Natural killer cell (primary cell): ENCODE measurements at regions not wholly inside any gene's neighbourhood (a gene's known extent, or its start where the extent isn't known, plus 50 kb on each side); places are given as distances from the start of the nearest gene placed in this dataset.

Source experiments
- ATAC-seq, 3 donors: fragments of 150-1000 bp in 2 of 3; fragments of 200-7000 bp in 1 of 3; cut with Tn5 transposase; 1 replicate in 1 of 3; 2 replicates in 2 of 3; pipeline ENCODE4 v1.10.0; 2021; ENCODE audit warnings: mild to moderate bottlenecking in 2 of 3, moderate library complexity in 2 of 3
- DNase-seq, 2 donors: peaks; one replicate each; pipeline versions ENCODE4 v3.0.0 to v3.0.0-alpha.2; 2013 to 2021; ENCODE audit warnings: mixed read lengths in 1 of 2
- H3K27ac ChIP-seq: one replicate; pipeline ENCODE4 v1.5.1; 2013; ENCODE audit warnings: mild to moderate bottlenecking, low read length
- H3K27me3 ChIP-seq: one replicate; pipeline ENCODE4 v1.6.1; 2013; ENCODE audit warnings: low read length; ENCODE audit not compliant: control insufficient read depth, insufficient read depth
- H3K36me3 ChIP-seq: one replicate; pipeline ENCODE4 v1.6.1; 2013; ENCODE audit warnings: low read length; ENCODE audit not compliant: control insufficient read depth, insufficient read depth
- H3K4me1 ChIP-seq: one replicate; pipeline ENCODE4 v1.6.1; 2013; ENCODE audit warnings: low read length; ENCODE audit not compliant: control insufficient read depth, insufficient read depth
- H3K4me3 ChIP-seq: one replicate; pipeline ENCODE4 v1.5.1; 2013; ENCODE audit warnings: low read length
- H3K9me3 ChIP-seq: one replicate; pipeline ENCODE4 v1.6.1; 2013; ENCODE audit warnings: low read length; ENCODE audit not compliant: control insufficient read depth, insufficient read depth
- H3K27ac Mint-ChIP-seq, 2 donors: one replicate each; pipeline ENCODE4 v1.8.0; 2022; ENCODE audit warnings: mild to moderate bottlenecking in 2 of 2, mixed read lengths in 2 of 2, moderate library complexity in 1 of 2
- H3K27me3 Mint-ChIP-seq, 2 donors: one replicate each; pipeline ENCODE4 v1.8.0; 2022; ENCODE audit warnings: low read depth in 2 of 2, mixed read lengths in 2 of 2
- H3K36me3 Mint-ChIP-seq: one replicate; pipeline ENCODE4 v1.8.0; 2022; ENCODE audit warnings: mixed read lengths
- H3K4me1 Mint-ChIP-seq, 2 donors: one replicate each; pipeline ENCODE4 v1.8.0; 2022; ENCODE audit warnings: mixed read lengths in 2 of 2
- H3K4me3 Mint-ChIP-seq: one replicate; pipeline ENCODE4 v1.8.0; 2022; ENCODE audit warnings: mild to moderate bottlenecking, moderate library complexity, mixed read lengths
- H3K9me3 Mint-ChIP-seq, 2 donors: one replicate each; pipeline ENCODE4 v1.8.0; 2022; ENCODE audit warnings: mixed read lengths in 2 of 2
- CTCF ChIP-seq: fragments of 200-600 bp; IDR thresholded peaks from one replicate; pipeline ENCODE4 v1.8.0; 2022; ENCODE audit warnings: antibody characterized with exemption
- WGBS: methylation state at CpG from one replicate; pipeline ENCODE4 v1.1.7; 2013; ENCODE audit warnings: missing lambda C conversion rate; ENCODE audit not compliant: insufficient coverage; 5-methylcytosine and 5-hydroxymethylcytosine counted together
- intact Hi-C: fragments of 100-400 bp; cut with micrococcal nuclease; formaldehyde crosslinking; loops from one replicate; pipeline ENCODE4 v1.14.2; 2022

GRCh38 chr2:60629801-60630385, 76.4 kb upstream of the BCL11A start:
- Histone ChIP-seq H3K27me3 (no peaks in the 10 kb centered on the region), H3K9me3 (no peaks in the 10 kb centered on the region), H3K4me1 (no peaks in the 10 kb centered on the region), H3K4me3 (no peak overlapping the region), H3K27ac (no peak overlapping the region), H3K36me3 (no peaks in the 10 kb centered on the region)
- no peaks in the 10 kb centered on the region for H3K4me1 Mint-ChIP-seq
- WGBS = 86% methylated on average over 1 of the region's 4 CpGs
- no peaks in the 10 kb centered on the region for H3K36me3 Mint-ChIP-seq
- H3K9me3 Mint-ChIP-seq = no peaks in the 10 kb centered on the region
- H3K4me3 Mint-ChIP-seq = no peak overlapping the region
- peaks cover 16 to 40% of the 10 kb centered on the region in 2 donors for H3K27me3 Mint-ChIP-seq
- no peak overlapping the region for H3K27ac Mint-ChIP-seq
- TF ChIP-seq CTCF = no peak
- DNase-seq (no peak), ATAC-seq (no peak)
- intact Hi-C loops = no loop called here

GRCh38 chr2:60633615-60634014, 80.2 kb upstream of the BCL11A start:
- H3K9me3 Mint-ChIP-seq = no peaks in the 10 kb centered on the region
- no peaks in the 10 kb centered on the region for H3K4me1 Mint-ChIP-seq
- intact Hi-C loops = no loop called here
- Histone ChIP-seq H3K4me3 (no peak overlapping the region), H3K4me1 (no peaks in the 10 kb centered on the region), H3K27ac (no peak overlapping the region), H3K9me3 (no peaks in the 10 kb centered on the region), H3K27me3 (no peaks in the 10 kb centered on the region), H3K36me3 (no peaks in the 10 kb centered on the region)
- no peak overlapping the region for H3K27ac Mint-ChIP-seq
- no peak for TF ChIP-seq CTCF
- H3K36me3 Mint-ChIP-seq = no peaks in the 10 kb centered on the region
- DNase-seq (no peak), ATAC-seq (no peak)
- 97% methylated on average over 5 of the region's 5 CpGs for WGBS
- no peak overlapping the region for H3K4me3 Mint-ChIP-seq
- H3K27me3 Mint-ChIP-seq = peaks cover 14 to 36% of the 10 kb centered on the region in 2 donors

- no peak overlapping the region for H3K27ac ChIP-seq
- H3K27me3 Mint-ChIP-seq = peaks cover 9 to 28% of the 10 kb centered on the region in 2 donors
- no peaks in the 10 kb centered on the region for H3K4me1 Mint-ChIP-seq
- DNase-seq (no peak), ATAC-seq (no peak)
- no peaks in the 10 kb centered on the region for H3K9me3 Mint-ChIP-seq
- H3K27ac Mint-ChIP-seq = no peak overlapping the region
- no CpG with 5 or more reads among the region's 1 CpG for WGBS
- no peaks in the 10 kb centered on the region for H3K4me1 ChIP-seq
- H3K36me3 Mint-ChIP-seq = no peaks in the 10 kb centered on the region
- intact Hi-C loops = no loop called here
- no peak for TF ChIP-seq CTCF
- H3K36me3 ChIP-seq = no peaks in the 10 kb centered on the region
- H3K27me3 ChIP-seq = no peaks in the 10 kb centered on the region
- no peak overlapping the region for H3K4me3 Mint-ChIP-seq
- H3K4me3 ChIP-seq = no peak overlapping the region
- no peaks in the 10 kb centered on the region for H3K9me3 ChIP-seq
Observed at GRCh38 chr2:60634438-60634837, 81.0 kb upstream of the BCL11A start.
